WTC11 (cell line): ENCODE measurements at regions not wholly inside any gene's neighbourhood (a gene's known extent, or its start where the extent isn't known, plus 50 kb on each side); places are given as distances from the start of the nearest gene placed in this dataset.

Experiments used
- ATAC-seq: fragments of 200-7000 bp; cut with Tn5 transposase; 2 replicates; pipeline ENCODE4 v1.10.0; 2021; ENCODE audit warnings: mild to moderate bottlenecking, moderate library complexity
- CTCF ChIA-PET: fragments of 300-600 bp; sonication (Branson Sonifier 250); formaldehyde crosslinking; loops from one replicate; lab custom pipeline; 2021; ENCODE audit warnings: antibody characterized with exemption; lab: Charles Lee
- POLR2A ChIA-PET: fragments of 350-600 bp; sonication (Branson Sonifier 250); formaldehyde crosslinking; loops from one replicate; lab custom pipeline; 2021; ENCODE audit warnings: antibody characterized with exemption; lab: Charles Lee
- DNase-seq: peaks from one replicate; pipeline ENCODE4 v3.0.0; 2021; ENCODE audit warnings: low spot score
- H3K27ac Mint-ChIP-seq: 2 replicates; pipeline ENCODE4 v1.8.0; 2021; ENCODE audit warnings: mixed read lengths
- H3K27me3 Mint-ChIP-seq: 2 replicates; pipeline ENCODE4 v1.8.0; 2021; ENCODE audit warnings: low read depth, mild to moderate bottlenecking, moderate library complexity, mixed read lengths
- H3K36me3 Mint-ChIP-seq: 2 replicates; pipeline ENCODE4 v1.8.0; 2021; ENCODE audit warnings: mixed read lengths
- H3K4me1 Mint-ChIP-seq: 2 replicates; pipeline ENCODE4 v1.8.0; 2022; ENCODE audit warnings: mixed read lengths
- H3K4me3 Mint-ChIP-seq: 2 replicates; pipeline ENCODE4 v1.8.0; 2021; ENCODE audit warnings: mild to moderate bottlenecking, moderate library complexity, mixed read lengths
- H3K9me3 Mint-ChIP-seq: 2 replicates; pipeline ENCODE4 v1.8.0; 2021; ENCODE audit warnings: mixed read lengths
- ELF4 ChIP-seq: sonication (generic); formaldehyde crosslinking; IDR thresholded peaks from 2 replicates; pipeline ENCODE4 v1.8.1; 2022; ENCODE audit warnings: low read depth, mild to moderate bottlenecking, moderate library complexity, missing genetic modification reagents
- HMGA2 ChIP-seq: fragments of 250-450 bp; sonication (Bioruptor Pico); IDR thresholded peaks from 2 replicates; pipeline ENCODE4 v1.4.0; 2021; ENCODE audit warnings: mild to moderate bottlenecking, moderate library complexity
- KAT7 ChIP-seq: sonication (generic); formaldehyde crosslinking; IDR thresholded peaks from 2 replicates; pipeline ENCODE4 v1.8.1; 2023; ENCODE audit warnings: missing genetic modification reagents, mild to moderate bottlenecking, borderline replicate concordance
- NFE2L1 ChIP-seq: sonication (generic); formaldehyde crosslinking; IDR thresholded peaks from 2 replicates; pipeline ENCODE4 v1.8.1; 2023; ENCODE audit warnings: missing genetic modification reagents
- PRRX2 ChIP-seq: fragments of 250-450 bp; sonication (Bioruptor Pico); IDR thresholded peaks from 2 replicates; pipeline ENCODE4 v1.8.0; 2021; ENCODE audit warnings: mild to moderate bottlenecking
- TCF7 ChIP-seq: sonication (generic); formaldehyde crosslinking; IDR thresholded peaks from 2 replicates; pipeline ENCODE4 v1.8.0; 2022; ENCODE audit warnings: mild to moderate bottlenecking, low read depth, missing genetic modification reagents, moderate library complexity
- ZNF317 ChIP-seq: sonication (generic); formaldehyde crosslinking; IDR thresholded peaks from 2 replicates; pipeline ENCODE4 v1.8.1; 2023; ENCODE audit warnings: low read depth, mild to moderate bottlenecking, moderate library complexity, missing genetic modification reagents, borderline replicate concordance
- ZNF416 ChIP-seq: fragments of 250-450 bp; sonication (Bioruptor Pico); IDR thresholded peaks from 2 replicates; pipeline ENCODE4 v1.9.0; 2021; ENCODE audit warnings: mild to moderate bottlenecking, inconsistent platforms
- ZNF423 ChIP-seq: fragments of 250-450 bp; sonication (Bioruptor Pico); IDR thresholded peaks from 2 replicates; pipeline ENCODE4 v2.1.2; 2022; ENCODE audit warnings: mild to moderate bottlenecking, moderate library complexity
- TF ChIP-seq, protein P1 (sequence below): sonication (generic); formaldehyde crosslinking; IDR thresholded peaks from 2 replicates; pipeline ENCODE4 v1.8.0; 2022; ENCODE audit warnings: mild to moderate bottlenecking, missing genetic modification reagents
- TF ChIP-seq, protein P2 (sequence below): sonication (generic); formaldehyde crosslinking; IDR thresholded peaks from 2 replicates; pipeline ENCODE4 v1.8.1; 2022; ENCODE audit warnings: low read depth, missing genetic modification reagents, borderline replicate concordance
- TF ChIP-seq, protein P3 (sequence below): sonication (generic); formaldehyde crosslinking; IDR thresholded peaks from 2 replicates; pipeline ENCODE4 v1.8.1; 2023; ENCODE audit warnings: mild to moderate bottlenecking, missing genetic modification reagents, moderate library complexity
- TF ChIP-seq, protein P4 (sequence below): sonication (generic); formaldehyde crosslinking; IDR thresholded peaks from 2 replicates; pipeline ENCODE4 v1.8.0; 2022; ENCODE audit warnings: mild to moderate bottlenecking, missing genetic modification reagents
- TF ChIP-seq, protein P5 (sequence below): sonication (generic); formaldehyde crosslinking; IDR thresholded peaks from 2 replicates; pipeline ENCODE4 v1.8.0; 2023; ENCODE audit warnings: mild to moderate bottlenecking, missing genetic modification reagents
- TF ChIP-seq, protein P6 (sequence below): sonication (generic); formaldehyde crosslinking; conservative IDR thresholded peaks from 2 replicates; pipeline ENCODE4 v1.8.1; 2023; ENCODE audit warnings: mild to moderate bottlenecking, low read depth, missing genetic modification reagents, moderate library complexity
- TF ChIP-seq, protein P7 (sequence below): sonication (generic); formaldehyde crosslinking; IDR thresholded peaks from 2 replicates; pipeline ENCODE4 v1.8.1; 2023; ENCODE audit warnings: mild to moderate bottlenecking, missing genetic modification reagents, moderate library complexity

DNA sequence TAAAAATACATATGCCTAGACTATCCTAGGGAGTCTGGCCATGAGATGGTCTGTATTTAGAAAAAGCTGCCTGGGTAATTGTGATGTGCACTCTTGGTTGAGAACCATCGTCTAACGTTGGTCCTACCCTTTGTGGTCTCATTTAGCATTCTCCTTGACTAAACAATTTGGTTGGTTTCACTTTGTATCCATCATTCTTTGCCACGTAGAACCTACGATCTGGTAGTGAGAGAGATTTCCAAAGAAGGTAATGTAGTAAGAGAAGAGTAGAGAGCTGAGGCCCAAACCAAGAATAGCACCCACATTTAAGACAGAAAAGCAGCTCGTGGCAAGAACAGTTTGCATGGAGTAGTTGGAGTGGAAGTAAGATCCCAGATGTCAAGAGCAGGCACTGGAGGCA, 219.8 kb downstream of the TMEM200A start:
- Mint-ChIP-seq H3K27ac (no peak overlapping the region), H3K36me3 (no peaks in the 10 kb centered on the region), H3K9me3 (no peaks in the 10 kb centered on the region), H3K4me1 (no peaks in the 10 kb centered on the region), H3K27me3 (no peaks in the 10 kb centered on the region), H3K4me3 (no peak overlapping the region)
- no peak for DNase-seq
- ATAC-seq = no peak
- POLR2A ChIA-PET = no interaction called here
- CTCF ChIA-PET = interaction anchor here (0.8 kb wide), 1 partner anchor 112 kb away, joined by 3 read pairs; no protein-coding TSS in a partner anchor
- TF ChIP-seq, protein P1, sequence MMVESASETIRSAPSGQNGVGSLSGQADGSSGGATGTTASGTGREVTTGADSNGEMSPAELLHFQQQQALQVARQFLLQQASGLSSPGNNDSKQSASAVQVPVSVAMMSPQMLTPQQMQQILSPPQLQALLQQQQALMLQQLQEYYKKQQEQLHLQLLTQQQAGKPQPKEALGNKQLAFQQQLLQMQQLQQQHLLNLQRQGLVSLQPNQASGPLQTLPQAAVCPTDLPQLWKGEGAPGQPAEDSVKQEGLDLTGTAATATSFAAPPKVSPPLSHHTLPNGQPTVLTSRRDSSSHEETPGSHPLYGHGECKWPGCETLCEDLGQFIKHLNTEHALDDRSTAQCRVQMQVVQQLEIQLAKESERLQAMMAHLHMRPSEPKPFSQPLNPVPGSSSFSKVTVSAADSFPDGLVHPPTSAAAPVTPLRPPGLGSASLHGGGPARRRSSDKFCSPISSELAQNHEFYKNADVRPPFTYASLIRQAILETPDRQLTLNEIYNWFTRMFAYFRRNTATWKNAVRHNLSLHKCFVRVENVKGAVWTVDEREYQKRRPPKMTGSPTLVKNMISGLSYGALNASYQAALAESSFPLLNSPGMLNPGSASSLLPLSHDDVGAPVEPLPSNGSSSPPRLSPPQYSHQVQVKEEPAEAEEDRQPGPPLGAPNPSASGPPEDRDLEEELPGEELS = no peak
- TF ChIP-seq, protein P2, sequence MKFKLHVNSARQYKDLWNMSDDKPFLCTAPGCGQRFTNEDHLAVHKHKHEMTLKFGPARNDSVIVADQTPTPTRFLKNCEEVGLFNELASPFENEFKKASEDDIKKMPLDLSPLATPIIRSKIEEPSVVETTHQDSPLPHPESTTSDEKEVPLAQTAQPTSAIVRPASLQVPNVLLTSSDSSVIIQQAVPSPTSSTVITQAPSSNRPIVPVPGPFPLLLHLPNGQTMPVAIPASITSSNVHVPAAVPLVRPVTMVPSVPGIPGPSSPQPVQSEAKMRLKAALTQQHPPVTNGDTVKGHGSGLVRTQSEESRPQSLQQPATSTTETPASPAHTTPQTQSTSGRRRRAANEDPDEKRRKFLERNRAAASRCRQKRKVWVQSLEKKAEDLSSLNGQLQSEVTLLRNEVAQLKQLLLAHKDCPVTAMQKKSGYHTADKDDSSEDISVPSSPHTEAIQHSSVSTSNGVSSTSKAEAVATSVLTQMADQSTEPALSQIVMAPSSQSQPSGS (CRISPR knock-in tag) = no peak
- TF ChIP-seq, protein P3, sequence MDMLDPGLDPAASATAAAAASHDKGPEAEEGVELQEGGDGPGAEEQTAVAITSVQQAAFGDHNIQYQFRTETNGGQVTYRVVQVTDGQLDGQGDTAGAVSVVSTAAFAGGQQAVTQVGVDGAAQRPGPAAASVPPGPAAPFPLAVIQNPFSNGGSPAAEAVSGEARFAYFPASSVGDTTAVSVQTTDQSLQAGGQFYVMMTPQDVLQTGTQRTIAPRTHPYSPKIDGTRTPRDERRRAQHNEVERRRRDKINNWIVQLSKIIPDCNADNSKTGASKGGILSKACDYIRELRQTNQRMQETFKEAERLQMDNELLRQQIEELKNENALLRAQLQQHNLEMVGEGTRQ (CRISPR knock-in tag) = no peak
- TF ChIP-seq, protein P4, sequence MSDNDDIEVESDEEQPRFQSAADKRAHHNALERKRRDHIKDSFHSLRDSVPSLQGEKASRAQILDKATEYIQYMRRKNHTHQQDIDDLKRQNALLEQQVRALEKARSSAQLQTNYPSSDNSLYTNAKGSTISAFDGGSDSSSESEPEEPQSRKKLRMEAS = no peak
- TF ChIP-seq TCF7 (CRISPR knock-in tag) = no peak
- TF ChIP-seq ZNF416 (CRISPR knock-in tag) = no peak
- TF ChIP-seq ZNF423 (CRISPR knock-in tag) = no peak
- TF ChIP-seq NFE2L1 (CRISPR knock-in tag) = no peak
- no peak for TF ChIP-seq KAT7 (CRISPR knock-in tag)
- no peak for TF ChIP-seq ELF4
- TF ChIP-seq, protein P5, sequence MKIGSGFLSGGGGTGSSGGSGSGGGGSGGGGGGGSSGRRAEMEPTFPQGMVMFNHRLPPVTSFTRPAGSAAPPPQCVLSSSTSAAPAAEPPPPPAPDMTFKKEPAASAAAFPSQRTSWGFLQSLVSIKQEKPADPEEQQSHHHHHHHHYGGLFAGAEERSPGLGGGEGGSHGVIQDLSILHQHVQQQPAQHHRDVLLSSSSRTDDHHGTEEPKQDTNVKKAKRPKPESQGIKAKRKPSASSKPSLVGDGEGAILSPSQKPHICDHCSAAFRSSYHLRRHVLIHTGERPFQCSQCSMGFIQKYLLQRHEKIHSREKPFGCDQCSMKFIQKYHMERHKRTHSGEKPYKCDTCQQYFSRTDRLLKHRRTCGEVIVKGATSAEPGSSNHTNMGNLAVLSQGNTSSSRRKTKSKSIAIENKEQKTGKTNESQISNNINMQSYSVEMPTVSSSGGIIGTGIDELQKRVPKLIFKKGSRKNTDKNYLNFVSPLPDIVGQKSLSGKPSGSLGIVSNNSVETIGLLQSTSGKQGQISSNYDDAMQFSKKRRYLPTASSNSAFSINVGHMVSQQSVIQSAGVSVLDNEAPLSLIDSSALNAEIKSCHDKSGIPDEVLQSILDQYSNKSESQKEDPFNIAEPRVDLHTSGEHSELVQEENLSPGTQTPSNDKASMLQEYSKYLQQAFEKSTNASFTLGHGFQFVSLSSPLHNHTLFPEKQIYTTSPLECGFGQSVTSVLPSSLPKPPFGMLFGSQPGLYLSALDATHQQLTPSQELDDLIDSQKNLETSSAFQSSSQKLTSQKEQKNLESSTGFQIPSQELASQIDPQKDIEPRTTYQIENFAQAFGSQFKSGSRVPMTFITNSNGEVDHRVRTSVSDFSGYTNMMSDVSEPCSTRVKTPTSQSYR (CRISPR knock-in tag) = no peak
- TF ChIP-seq, protein P6, sequence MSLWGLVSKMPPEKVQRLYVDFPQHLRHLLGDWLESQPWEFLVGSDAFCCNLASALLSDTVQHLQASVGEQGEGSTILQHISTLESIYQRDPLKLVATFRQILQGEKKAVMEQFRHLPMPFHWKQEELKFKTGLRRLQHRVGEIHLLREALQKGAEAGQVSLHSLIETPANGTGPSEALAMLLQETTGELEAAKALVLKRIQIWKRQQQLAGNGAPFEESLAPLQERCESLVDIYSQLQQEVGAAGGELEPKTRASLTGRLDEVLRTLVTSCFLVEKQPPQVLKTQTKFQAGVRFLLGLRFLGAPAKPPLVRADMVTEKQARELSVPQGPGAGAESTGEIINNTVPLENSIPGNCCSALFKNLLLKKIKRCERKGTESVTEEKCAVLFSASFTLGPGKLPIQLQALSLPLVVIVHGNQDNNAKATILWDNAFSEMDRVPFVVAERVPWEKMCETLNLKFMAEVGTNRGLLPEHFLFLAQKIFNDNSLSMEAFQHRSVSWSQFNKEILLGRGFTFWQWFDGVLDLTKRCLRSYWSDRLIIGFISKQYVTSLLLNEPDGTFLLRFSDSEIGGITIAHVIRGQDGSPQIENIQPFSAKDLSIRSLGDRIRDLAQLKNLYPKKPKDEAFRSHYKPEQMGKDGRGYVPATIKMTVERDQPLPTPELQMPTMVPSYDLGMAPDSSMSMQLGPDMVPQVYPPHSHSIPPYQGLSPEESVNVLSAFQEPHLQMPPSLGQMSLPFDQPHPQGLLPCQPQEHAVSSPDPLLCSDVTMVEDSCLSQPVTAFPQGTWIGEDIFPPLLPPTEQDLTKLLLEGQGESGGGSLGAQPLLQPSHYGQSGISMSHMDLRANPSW = no peak

DNA sequence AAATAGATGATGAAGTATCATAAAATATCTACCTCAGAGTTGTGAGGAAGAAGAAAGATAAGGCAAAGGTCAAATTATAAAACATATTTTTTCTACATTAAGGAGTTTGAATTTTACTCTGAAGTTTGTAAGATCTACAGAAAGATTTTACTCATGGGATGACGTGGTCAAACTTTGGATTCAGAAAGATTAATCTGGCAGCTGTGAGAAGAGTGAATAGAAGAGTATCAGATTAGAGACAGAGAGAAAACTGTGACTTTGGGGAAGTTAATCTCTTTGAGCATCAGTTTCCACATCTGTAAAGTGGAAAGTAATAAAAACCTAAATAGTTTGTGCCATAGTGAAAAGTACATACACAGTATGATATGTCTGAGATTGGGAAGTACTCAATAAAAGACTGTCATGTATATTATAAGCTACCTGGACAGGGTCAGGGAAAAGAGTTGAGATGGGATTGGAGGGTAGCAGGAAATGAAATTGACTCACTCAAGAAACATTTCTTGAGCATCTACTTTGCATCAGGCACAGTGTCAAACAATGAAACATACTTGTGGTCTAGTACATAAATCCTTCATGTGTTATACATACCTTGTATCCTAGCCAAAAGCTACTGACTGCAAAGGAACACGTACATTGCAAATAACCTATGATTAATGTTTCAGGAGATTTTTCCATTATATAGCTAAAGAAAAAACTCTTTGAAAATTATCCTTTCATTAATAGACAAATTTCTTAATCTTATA, 222.1 kb downstream of the TMEM200A start:
- Mint-ChIP-seq H3K36me3 (no peaks in the 10 kb centered on the region), H3K27ac (no peak overlapping the region), H3K4me3 (no peak overlapping the region), H3K27me3 (no peaks in the 10 kb centered on the region; the same call in 1 of the 2 replicates), H3K4me1 (no peaks in the 10 kb centered on the region), H3K9me3 (peaks cover 19% of the 10 kb centered on the region)
- CTCF ChIA-PET = no interaction called here
- ATAC-seq (no peak), DNase-seq (no peak)
- POLR2A ChIA-PET = no interaction called here
- no peak for TF ChIP-seq TCF7 (CRISPR knock-in tag)
- TF ChIP-seq, protein P7, sequence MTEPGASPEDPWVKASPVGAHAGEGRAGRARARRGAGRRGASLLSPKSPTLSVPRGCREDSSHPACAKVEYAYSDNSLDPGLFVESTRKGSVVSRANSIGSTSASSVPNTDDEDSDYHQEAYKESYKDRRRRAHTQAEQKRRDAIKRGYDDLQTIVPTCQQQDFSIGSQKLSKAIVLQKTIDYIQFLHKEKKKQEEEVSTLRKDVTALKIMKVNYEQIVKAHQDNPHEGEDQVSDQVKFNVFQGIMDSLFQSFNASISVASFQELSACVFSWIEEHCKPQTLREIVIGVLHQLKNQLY (CRISPR knock-in tag) = no peak
- TF ChIP-seq PRRX2 (CRISPR knock-in tag) = no peak
- TF ChIP-seq, protein P1 = no peak
- TF ChIP-seq HMGA2 (CRISPR knock-in tag) = no peak
- TF ChIP-seq ZNF317 (CRISPR knock-in tag) = no peak
